IMR-90 (cell line): ENCODE measurements at regions not wholly inside any gene's neighbourhood (a gene's known extent, or its start where the extent isn't known, plus 50 kb on each side); places are given as distances from the start of the nearest gene placed in this dataset.

Source experiments
- ATAC-seq: fragments of 200-7000 bp; cut with Tn5 transposase; 2 replicates; pipeline ENCODE4 v1.9.1; 2020; ENCODE audit warnings: low read depth, mild to moderate bottlenecking, moderate library complexity
- BruUV-seq: library from RNA; stranded (reverse); fragments of 400-500 nt; replicated peaks from 2 replicates; lab custom pipeline; 2021; lab: Mats Ljungman, UMichigan
- CTCF ChIA-PET: fragments of 300-600 bp; formaldehyde crosslinking; extraction: SDS; loops from one replicate; lab custom pipeline; 2021; ENCODE audit warnings: antibody characterized with exemption; lab: Yijun Ruan, JAX
- POLR2A ChIA-PET: fragments of 300-600 bp; sonication (Branson Sonifier 250); formaldehyde crosslinking; loops from one replicate; lab custom pipeline; 2022; ENCODE audit warnings: antibody characterized with exemption; ENCODE audit not compliant: unreplicated experiment; lab: Charles Lee
- DNase-seq: peaks from one replicate; pipeline ENCODE4 v3.0.0; 2013
- H2AFZ ChIP-seq: replicated peaks from 2 replicates; pipeline ENCODE3; 2013; ENCODE audit warnings: low read length, mild to moderate bottlenecking; ENCODE audit not compliant: poor library complexity
- H2AK5ac ChIP-seq: 2 replicates; pipeline ENCODE4 v1.6.1; 2013; ENCODE audit warnings: low read depth, low read length, inconsistent platforms
- H2AK9ac ChIP-seq: replicated peaks from 2 replicates; pipeline ENCODE3; 2013; ENCODE audit warnings: mild to moderate bottlenecking, low read depth, low read length, moderate library complexity; ENCODE audit not compliant: poor library complexity
- H2BK120ac ChIP-seq: 2 replicates; pipeline ENCODE4 v1.6.1; 2013; ENCODE audit warnings: low read depth, low read length, inconsistent platforms
- H2BK15ac ChIP-seq: 3 replicates; pipeline ENCODE4 v1.6.1; 2013; ENCODE audit warnings: low read depth, low read length, inconsistent platforms
- H2BK20ac ChIP-seq: 2 replicates; pipeline ENCODE4 v1.6.1; 2013; ENCODE audit warnings: low read depth, mild to moderate bottlenecking, inconsistent platforms, low read length, moderate library complexity
- H2BK5ac ChIP-seq: 2 replicates; pipeline ENCODE4 v1.6.1; 2013; ENCODE audit warnings: mild to moderate bottlenecking, low read depth, low read length, inconsistent platforms; ENCODE audit not compliant: poor library complexity, severe bottlenecking
- H3K14ac ChIP-seq: replicated peaks from 2 replicates; pipeline ENCODE4 v1.6.1; 2013; ENCODE audit warnings: low read depth, low read length, inconsistent platforms
- H3K18ac ChIP-seq: 2 replicates; pipeline ENCODE4 v1.6.1; 2013; ENCODE audit warnings: low read depth, low read length, control low read depth
- H3K23ac ChIP-seq: 2 replicates; pipeline ENCODE4 v1.6.1; 2013; ENCODE audit warnings: low read depth, low read length, inconsistent platforms
- H3K27ac ChIP-seq: 2 replicates; pipeline ENCODE4 v1.5.1; 2013; ENCODE audit warnings: mild to moderate bottlenecking, control low read depth, low read length; ENCODE audit not compliant: insufficient read depth
- H3K27me3 ChIP-seq: 2 replicates; pipeline ENCODE4 v1.6.1; 2013; ENCODE audit warnings: low read length; ENCODE audit not compliant: control insufficient read depth, insufficient read depth
- H3K36me3 ChIP-seq: 2 replicates; pipeline ENCODE4 v1.6.1; 2013; ENCODE audit warnings: low read length, mixed read lengths; ENCODE audit not compliant: control insufficient read depth, insufficient read depth
- H3K4ac ChIP-seq: 2 replicates; pipeline ENCODE4 v1.6.1; 2013; ENCODE audit warnings: low read depth, low read length, inconsistent platforms
- H3K4me1 ChIP-seq: 2 replicates; pipeline ENCODE4 v1.6.1; 2013; ENCODE audit warnings: low read length, mixed read lengths; ENCODE audit not compliant: control insufficient read depth, insufficient read depth
- H3K4me2 ChIP-seq: 2 replicates; pipeline ENCODE4 v1.6.1; 2013; ENCODE audit warnings: low read depth, mild to moderate bottlenecking, control low read depth, low read length, moderate library complexity
- H3K4me3 ChIP-seq: 2 replicates; pipeline ENCODE4 v1.5.1; 2013; ENCODE audit warnings: low read depth, mild to moderate bottlenecking, control low read depth, low read length, moderate library complexity; ENCODE audit not compliant: insufficient read depth
- H3K56ac ChIP-seq: 2 replicates; pipeline ENCODE4 v1.6.1; 2013; ENCODE audit warnings: low read length, inconsistent platforms; ENCODE audit not compliant: insufficient read depth; ENCODE audit errors: extremely low read depth
- H3K79me1 ChIP-seq, 2 experiments: 2 replicates each; pipeline ENCODE4 v1.6.1; 2013; ENCODE audit warnings: low read length in 2 of 2, inconsistent platforms in 1 of 2, low read depth in 1 of 2
- H3K9ac ChIP-seq: 2 replicates; pipeline ENCODE4 v1.6.1; 2013; ENCODE audit warnings: low read depth, low read length, control low read depth
- H3K9me1 ChIP-seq: 2 replicates; pipeline ENCODE4 v1.6.1; 2013; ENCODE audit warnings: low read length, inconsistent platforms; ENCODE audit not compliant: insufficient read depth
- H3K9me3 ChIP-seq: 2 replicates; pipeline ENCODE4 v1.6.1; 2013; ENCODE audit warnings: low read length; ENCODE audit not compliant: control insufficient read depth, insufficient read depth
- H4K20me1 ChIP-seq: 2 replicates; pipeline ENCODE4 v1.6.1; 2013; ENCODE audit warnings: low read length, inconsistent platforms; ENCODE audit not compliant: insufficient read depth
- H4K5ac ChIP-seq: 2 replicates; pipeline ENCODE4 v1.6.1; 2013; ENCODE audit warnings: mild to moderate bottlenecking, low read depth, low read length, control low read depth
- H4K8ac ChIP-seq, 2 experiments: 2 replicates each; pipeline ENCODE4 v1.6.1; 2013; ENCODE audit warnings: low read depth in 2 of 2, low read length in 2 of 2, control low read depth in 1 of 2, inconsistent platforms in 1 of 2
- H4K91ac ChIP-seq: 2 replicates; pipeline ENCODE4 v1.6.1; 2013; ENCODE audit warnings: low read depth, low read length, inconsistent platforms; ENCODE audit not compliant: insufficient read depth
- MAFK ChIP-seq: IDR thresholded peaks from 2 replicates; pipeline ENCODE4 v1.6.1; 2012; ENCODE audit warnings: low read depth, low read length, improper control_type of control experiment
- WGBS, 2 experiments: methylation state at CpG; one replicate each; pipeline versions ENCODE4 v1.1.5 to v1.1.7; 2013; ENCODE audit warnings: missing lambda C conversion rate in 2 of 2; ENCODE audit not compliant: insufficient read length in 1 of 2; ENCODE audit errors: extremely low coverage in 2 of 2; 5-methylcytosine and 5-hydroxymethylcytosine counted together
- dilution Hi-C: fragments of 300-500 bp; cut with HindIII; formaldehyde crosslinking; loops from one replicate; pipeline ENCODE4 v1.14.3; 2018; ENCODE audit warnings: low sequenced_read_pairs; ENCODE audit not compliant: unreplicated experiment
- in situ Hi-C: fragments of 300-500 bp; cut with MboI; formaldehyde crosslinking; loops from 3 replicates; pipeline ENCODE4 v1.14.3; 2019; ENCODE audit warnings: low sequenced_read_pairs, inconsistent platforms, mixed read lengths
- intact Hi-C: fragments of 100-400 bp; cut with micrococcal nuclease; formaldehyde crosslinking; loops from 2 replicates; pipeline ENCODE4 v1.10.0; 2022

GRCh38 chr5:123748239-123748638 is 236.3 kb downstream of the CSNK1G3 start:
- intact Hi-C loops (loop anchor here (1.0 kb wide), 1 partner anchor 27 kb away; no protein-coding TSS in a partner anchor), dilution Hi-C loops (no loop called here), in situ Hi-C loops (no loop called here)
- H3K14ac ChIP-seq, result no peak overlapping the region
- no peak overlapping the region for H3K18ac ChIP-seq
- no peak overlapping the region for H2AFZ ChIP-seq
- H2BK15ac ChIP-seq, result no peak overlapping the region
- H3K9ac ChIP-seq, result no peak overlapping the region
- no peak overlapping the region for H2AK9ac ChIP-seq
- no peak overlapping the region for H3K4ac ChIP-seq
- TF ChIP-seq MAFK, result no peak
- H4K91ac ChIP-seq, result no peak overlapping the region
- H4K8ac ChIP-seq, result no peak overlapping the region
- H2BK20ac ChIP-seq, result no peak overlapping the region
- CTCF ChIA-PET, result interaction anchor here (0.6 kb wide), 1 partner anchor 33 kb away, joined by 4 read pairs; no protein-coding TSS in a partner anchor
- POLR2A ChIA-PET, result no interaction called here
- BruUV-seq, result no TSS peak
- H4K20me1 ChIP-seq, result no peaks in the 10 kb centered on the region
- no peak overlapping the region for H3K23ac ChIP-seq
- H3K4me3 ChIP-seq, result no peak overlapping the region
- ATAC-seq (no peak), DNase-seq (no peak)
- no peaks in the 10 kb centered on the region for H3K9me3 ChIP-seq
- H3K4me2 ChIP-seq, result no peak overlapping the region
- H4K5ac ChIP-seq, result no peak overlapping the region
- no peaks in the 10 kb centered on the region for H3K27me3 ChIP-seq
- H3K79me1 ChIP-seq, result no peaks in the 10 kb centered on the region
- H2BK120ac ChIP-seq, result no peak overlapping the region
- no peak overlapping the region for H3K56ac ChIP-seq
- no peak overlapping the region for H3K27ac ChIP-seq
- no CpG with 5 or more reads among the region's 1 CpG for WGBS, 2 experiments
- H2BK5ac ChIP-seq, result no peak overlapping the region
- 0 out of 2 replicates have a peak, but pooled peaks cover 4% of the 10 kb centered on the region for H3K9me1 ChIP-seq
- no peaks in the 10 kb centered on the region for H3K36me3 ChIP-seq
- 0 out of 2 replicates have a peak, but pooled peaks cover 2% of the 10 kb centered on the region for H3K4me1 ChIP-seq
- H2AK5ac ChIP-seq, result no peak overlapping the region
